ENCODE measurements at regions not wholly inside any gene's neighbourhood (a gene's known extent, or its start where the extent isn't known, plus 50 kb on each side); places are given as distances from the start of the nearest gene placed in this dataset.

- TF ChIP-seq, protein P1, sequence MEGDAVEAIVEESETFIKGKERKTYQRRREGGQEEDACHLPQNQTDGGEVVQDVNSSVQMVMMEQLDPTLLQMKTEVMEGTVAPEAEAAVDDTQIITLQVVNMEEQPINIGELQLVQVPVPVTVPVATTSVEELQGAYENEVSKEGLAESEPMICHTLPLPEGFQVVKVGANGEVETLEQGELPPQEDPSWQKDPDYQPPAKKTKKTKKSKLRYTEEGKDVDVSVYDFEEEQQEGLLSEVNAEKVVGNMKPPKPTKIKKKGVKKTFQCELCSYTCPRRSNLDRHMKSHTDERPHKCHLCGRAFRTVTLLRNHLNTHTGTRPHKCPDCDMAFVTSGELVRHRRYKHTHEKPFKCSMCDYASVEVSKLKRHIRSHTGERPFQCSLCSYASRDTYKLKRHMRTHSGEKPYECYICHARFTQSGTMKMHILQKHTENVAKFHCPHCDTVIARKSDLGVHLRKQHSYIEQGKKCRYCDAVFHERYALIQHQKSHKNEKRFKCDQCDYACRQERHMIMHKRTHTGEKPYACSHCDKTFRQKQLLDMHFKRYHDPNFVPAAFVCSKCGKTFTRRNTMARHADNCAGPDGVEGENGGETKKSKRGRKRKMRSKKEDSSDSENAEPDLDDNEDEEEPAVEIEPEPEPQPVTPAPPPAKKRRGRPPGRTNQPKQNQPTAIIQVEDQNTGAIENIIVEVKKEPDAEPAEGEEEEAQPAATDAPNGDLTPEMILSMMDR (IDR thresholded peaks at IDR 0.05), result no peak
- Histone ChIP-seq H3K36me3 (no peaks in the 10 kb centered on the region), H3K27ac (no peak overlapping the region), H3K4me3 (no peak overlapping the region), H3K27me3 (no peaks in the 10 kb centered on the region), H3K4me1 (no peaks in the 10 kb centered on the region), H3K9me3 (no peaks in the 10 kb centered on the region), H3K9ac (ENCODE audit: low read depth in 2 of 2, low read length in 2 of 2) (no peak overlapping the region)
- DNase-seq, result no peak
- intact Hi-C loops (cut with DNase I), result no loop called here
Measured at GRCh38 chr7:124674451-124674850, 91.1 kb downstream of the GPR37 start.

- H3K4me1 ChIP-seq, result no peaks in the 10 kb centered on the region
- no peaks in the 10 kb centered on the region for H3K27me3 ChIP-seq
- no peaks in the 10 kb centered on the region for H3K9me3 ChIP-seq
- no peak overlapping the region for H3K9ac ChIP-seq (ENCODE audit: low read depth in 2 of 2, low read length in 2 of 2)
- no peaks in the 10 kb centered on the region for H3K36me3 ChIP-seq
- intact Hi-C loops (cut with DNase I), result no loop called here
- H3K4me3 ChIP-seq, result no peak overlapping the region
- no peak for DNase-seq
- TF ChIP-seq, protein P1 (IDR thresholded peaks at IDR 0.05), result no peak
- H3K27ac ChIP-seq, result no peak overlapping the region
Measured at GRCh38 chr7:124672011-124672410, 93.6 kb downstream of the GPR37 start.

- TF ChIP-seq, protein P1 (IDR thresholded peaks at IDR 0.05), result no peak
Measured at GRCh38 chr7:124667312-124668153, 98.1 kb downstream of the GPR37 start.

DNA sequence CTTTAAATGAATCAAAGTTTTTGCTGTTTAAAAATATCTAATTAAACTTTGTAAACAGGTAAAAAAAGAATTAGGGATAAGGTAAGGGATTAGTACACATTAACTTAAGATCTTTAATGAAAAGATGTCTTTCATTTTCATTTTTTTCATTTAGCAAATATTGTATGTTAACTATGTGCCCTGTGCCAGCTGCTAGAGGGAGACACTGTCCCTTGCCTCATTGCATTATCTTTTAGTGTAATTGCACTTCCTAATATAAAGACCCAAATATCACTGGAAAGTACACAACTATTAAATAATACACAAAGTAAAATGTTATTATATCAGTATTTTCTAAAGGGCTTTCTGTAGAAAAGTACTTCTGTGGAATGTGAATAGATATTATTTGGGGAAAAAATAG lies 102.7 kb downstream of the GPR37 start:
- intact Hi-C loops (cut with DNase I), result no loop called here
- Histone ChIP-seq H3K9ac (ENCODE audit: low read depth in 2 of 2, low read length in 2 of 2) (no peak overlapping the region), H3K9me3 (no peaks in the 10 kb centered on the region), H3K36me3 (no peaks in the 10 kb centered on the region), H3K27ac (no peak overlapping the region), H3K4me1 (no peaks in the 10 kb centered on the region), H3K4me3 (no peak overlapping the region), H3K27me3 (no peaks in the 10 kb centered on the region)
- TF ChIP-seq, protein P1 (IDR thresholded peaks at IDR 0.05), result no peak
- DNase-seq, result no peak

More at GRCh38 chr7:124667312-124668153, 98.1 kb downstream of the GPR37 start:
- H3K27ac ChIP-seq, result no peak overlapping the region
- no peaks in the 10 kb centered on the region for H3K4me1 ChIP-seq
- no peaks in the 10 kb centered on the region for H3K36me3 ChIP-seq
- H3K9me3 ChIP-seq, result no peaks in the 10 kb centered on the region
- no peak for DNase-seq
- H3K9ac ChIP-seq (ENCODE audit: low read depth in 2 of 2, low read length in 2 of 2), result no peak overlapping the region
- H3K27me3 ChIP-seq, result no peaks in the 10 kb centered on the region
- intact Hi-C loops (cut with DNase I), result no loop called here
- no peak overlapping the region for H3K4me3 ChIP-seq

DNA sequence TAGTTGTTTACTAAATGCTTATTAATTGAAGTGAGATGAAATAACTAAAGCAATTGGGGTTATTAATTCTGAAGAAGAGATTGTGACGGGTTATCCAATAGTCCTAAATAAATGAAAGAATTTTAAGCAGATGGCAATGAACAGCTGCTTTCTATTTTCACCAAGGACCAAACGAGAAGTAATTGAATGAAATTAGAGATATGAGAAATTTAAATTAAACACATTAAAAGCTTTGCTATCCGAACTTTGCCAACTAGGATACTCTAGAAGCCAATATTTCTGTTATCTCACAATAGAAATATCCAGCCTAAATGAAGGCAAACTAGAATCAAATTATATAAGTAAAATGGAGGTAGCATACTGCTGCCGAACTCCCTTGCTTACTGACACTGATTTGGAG lies 103.2 kb downstream of the GPR37 start:
- Histone ChIP-seq H3K4me3 (no peak overlapping the region), H3K36me3 (no peaks in the 10 kb centered on the region), H3K9ac (ENCODE audit: low read depth in 2 of 2, low read length in 2 of 2) (no peak overlapping the region), H3K27me3 (no peaks in the 10 kb centered on the region), H3K27ac (no peak overlapping the region), H3K9me3 (no peaks in the 10 kb centered on the region), H3K4me1 (no peaks in the 10 kb centered on the region)
- TF ChIP-seq, protein P1 (IDR thresholded peaks at IDR 0.05), result no peak
- intact Hi-C loops (cut with DNase I), result no loop called here
- no peak for DNase-seq

Data from colonic mucosa (tissue), 4 donors.